Vagina (tissue), 2 donors: ENCODE measurements at regions not wholly inside any gene's neighbourhood (a gene's known extent, or its start where the extent isn't known, plus 50 kb on each side); places are given as distances from the start of the nearest gene placed in this dataset.

ENCODE experiments used
- DNase-seq, 2 donors: peaks; one replicate each; pipeline ENCODE4 v3.0.0-alpha.2; 2017; ENCODE audit errors: extremely low spot score in 2 of 2
- H3K27ac ChIP-seq: fragments of 200-600 bp; sonication (generic); one replicate; pipeline ENCODE4 v1.5.1; 2019
- H3K27me3 ChIP-seq: fragments of 200-600 bp; sonication (generic); one replicate; pipeline ENCODE4 v1.5.1; 2019
- H3K36me3 ChIP-seq, 2 donors: fragments of 200-600 bp; sonication (generic); one replicate each; pipeline ENCODE4 v1.5.1; 2017 to 2019
- H3K4me1 ChIP-seq: fragments of 200-600 bp; sonication (generic); one replicate; pipeline ENCODE4 v1.5.1; 2019
- H3K4me3 ChIP-seq, 2 donors: fragments of 200-600 bp; sonication (generic); 1 replicate in 1 of 2; 2 replicates in 1 of 2; pipeline ENCODE4 v1.5.1; 2016 to 2019
- H3K9me3 ChIP-seq: fragments of 200-600 bp; sonication (generic); one replicate; pipeline ENCODE4 v1.5.1; 2019
- POLR2A ChIP-seq, 2 donors: fragments of 450-650 bp; IDR thresholded peaks; one replicate each; pipeline ENCODE4 v1.6.1; 2017; ENCODE audit warnings: antibody characterized with exemption in 2 of 2, mild to moderate bottlenecking in 2 of 2, moderate library complexity in 2 of 2
- POLR2AphosphoS5 ChIP-seq, 2 donors: sonication (generic); formaldehyde crosslinking; IDR thresholded peaks; one replicate each; pipeline ENCODE4 v1.9.0; 2017; ENCODE audit warnings: antibody characterized with exemption in 2 of 2, mild to moderate bottlenecking in 2 of 2, low read depth in 1 of 2; ENCODE audit not compliant: insufficient read depth in 1 of 2
- intact Hi-C: fragments of 100-400 bp; cut with DNase I; formaldehyde crosslinking; loops from one replicate; pipeline ENCODE4 v1.15.1; 2023
- TF ChIP-seq, protein P1 (sequence below), 3 experiments: fragments of 450-650 bp in 2 of 3; fragments of 200-600 bp in 1 of 3; sonication (generic) in 1 of 3; IDR thresholded peaks; one replicate each; pipeline ENCODE4 v1.5.1; 2017 to 2019; ENCODE audit warnings: antibody characterized with exemption in 3 of 3, mild to moderate bottlenecking in 2 of 3, moderate library complexity in 2 of 3

DNA sequence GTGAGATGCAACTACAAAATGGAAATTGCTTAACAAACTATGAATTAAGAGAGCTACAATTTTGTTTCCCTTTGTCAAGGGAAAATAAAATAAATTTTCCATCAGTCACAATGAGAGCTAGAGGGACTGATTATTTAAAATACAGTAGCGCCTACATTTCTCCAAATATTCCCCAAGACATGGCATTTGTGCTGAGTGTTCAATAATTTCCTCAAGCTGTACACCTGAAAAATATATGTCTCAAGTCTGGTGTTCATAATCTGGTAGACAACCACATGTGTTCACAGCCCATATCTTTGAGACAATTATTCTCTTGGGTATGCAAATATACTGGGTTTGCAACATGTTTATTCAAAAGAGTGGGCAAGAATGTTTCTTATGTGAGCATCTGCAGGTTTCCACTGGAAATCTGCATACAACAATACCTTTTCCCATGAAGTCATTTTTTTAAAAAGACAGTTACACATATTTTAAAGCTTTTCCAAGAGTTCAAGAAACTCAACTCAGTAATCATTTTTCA lies 240.1 kb upstream of the VRK2 start:
- intact Hi-C loops, result no loop called here
- H3K36me3 ChIP-seq, result no peaks in the 10 kb centered on the region
- no peak for DNase-seq
- H3K4me1 ChIP-seq, result no peaks in the 10 kb centered on the region
- TF ChIP-seq, protein P1, sequence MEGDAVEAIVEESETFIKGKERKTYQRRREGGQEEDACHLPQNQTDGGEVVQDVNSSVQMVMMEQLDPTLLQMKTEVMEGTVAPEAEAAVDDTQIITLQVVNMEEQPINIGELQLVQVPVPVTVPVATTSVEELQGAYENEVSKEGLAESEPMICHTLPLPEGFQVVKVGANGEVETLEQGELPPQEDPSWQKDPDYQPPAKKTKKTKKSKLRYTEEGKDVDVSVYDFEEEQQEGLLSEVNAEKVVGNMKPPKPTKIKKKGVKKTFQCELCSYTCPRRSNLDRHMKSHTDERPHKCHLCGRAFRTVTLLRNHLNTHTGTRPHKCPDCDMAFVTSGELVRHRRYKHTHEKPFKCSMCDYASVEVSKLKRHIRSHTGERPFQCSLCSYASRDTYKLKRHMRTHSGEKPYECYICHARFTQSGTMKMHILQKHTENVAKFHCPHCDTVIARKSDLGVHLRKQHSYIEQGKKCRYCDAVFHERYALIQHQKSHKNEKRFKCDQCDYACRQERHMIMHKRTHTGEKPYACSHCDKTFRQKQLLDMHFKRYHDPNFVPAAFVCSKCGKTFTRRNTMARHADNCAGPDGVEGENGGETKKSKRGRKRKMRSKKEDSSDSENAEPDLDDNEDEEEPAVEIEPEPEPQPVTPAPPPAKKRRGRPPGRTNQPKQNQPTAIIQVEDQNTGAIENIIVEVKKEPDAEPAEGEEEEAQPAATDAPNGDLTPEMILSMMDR (IDR thresholded peaks at IDR 0.05), result no peak
- TF ChIP-seq POLR2A (IDR thresholded peaks at IDR 0.05) (no peak), POLR2AphosphoS5 (IDR thresholded peaks at IDR 0.05; ENCODE audit: insufficient read depth in 1 of 2, low read depth in 1 of 2) (no peak)
- no peaks in the 10 kb centered on the region for H3K9me3 ChIP-seq
- H3K27me3 ChIP-seq, result no peaks in the 10 kb centered on the region
- no peak overlapping the region for H3K4me3 ChIP-seq
- no peak overlapping the region for H3K27ac ChIP-seq

DNA sequence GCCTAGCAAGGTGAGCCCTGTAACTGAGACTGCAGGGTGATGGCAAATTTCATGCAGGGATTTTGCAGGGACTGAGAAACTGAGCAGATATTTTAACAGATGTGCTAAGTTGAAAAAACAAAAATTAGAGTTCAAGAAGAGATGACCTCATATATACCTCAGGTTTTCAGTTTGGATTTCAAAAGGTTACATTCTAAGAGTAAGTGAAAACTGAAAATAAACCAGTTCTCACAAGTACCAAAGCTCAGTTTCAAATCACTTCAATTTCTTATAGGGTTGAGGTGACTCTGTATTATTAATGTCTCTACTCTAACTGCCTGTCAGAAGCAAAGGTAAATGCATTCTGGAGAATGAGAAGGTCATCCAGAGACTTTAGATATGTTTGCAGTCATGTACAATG lies 237.4 kb upstream of the VRK2 start:
- intact Hi-C loops, result no loop called here
- no peaks in the 10 kb centered on the region for H3K9me3 ChIP-seq
- no peaks in the 10 kb centered on the region for H3K4me1 ChIP-seq
- H3K4me3 ChIP-seq, result no peak overlapping the region
- no peaks in the 10 kb centered on the region for H3K27me3 ChIP-seq
- no peak overlapping the region for H3K27ac ChIP-seq
- H3K36me3 ChIP-seq, result no peaks in the 10 kb centered on the region
- TF ChIP-seq POLR2A (IDR thresholded peaks at IDR 0.05) (no peak), POLR2AphosphoS5 (IDR thresholded peaks at IDR 0.05; ENCODE audit: insufficient read depth in 1 of 2, low read depth in 1 of 2) (no peak)
- TF ChIP-seq, protein P1 (IDR thresholded peaks at IDR 0.05), result no peak
- no peak for DNase-seq

- intact Hi-C loops, result no loop called here
- no peak for DNase-seq
- Histone ChIP-seq H3K9me3 (no peaks in the 10 kb centered on the region), H3K4me1 (no peaks in the 10 kb centered on the region), H3K27me3 (no peaks in the 10 kb centered on the region), H3K27ac (no peak overlapping the region), H3K4me3 (no peak overlapping the region), H3K36me3 (no peaks in the 10 kb centered on the region)
- TF ChIP-seq, protein P1 (IDR thresholded peaks at IDR 0.05), result no peak
- TF ChIP-seq POLR2AphosphoS5 (IDR thresholded peaks at IDR 0.05; ENCODE audit: insufficient read depth in 1 of 2, low read depth in 1 of 2), result no peak
- TF ChIP-seq POLR2A (IDR thresholded peaks at IDR 0.05), result no peak
Observed at GRCh38 chr2:57821088-57821487, 225.5 kb upstream of the VRK2 start.

DNA sequence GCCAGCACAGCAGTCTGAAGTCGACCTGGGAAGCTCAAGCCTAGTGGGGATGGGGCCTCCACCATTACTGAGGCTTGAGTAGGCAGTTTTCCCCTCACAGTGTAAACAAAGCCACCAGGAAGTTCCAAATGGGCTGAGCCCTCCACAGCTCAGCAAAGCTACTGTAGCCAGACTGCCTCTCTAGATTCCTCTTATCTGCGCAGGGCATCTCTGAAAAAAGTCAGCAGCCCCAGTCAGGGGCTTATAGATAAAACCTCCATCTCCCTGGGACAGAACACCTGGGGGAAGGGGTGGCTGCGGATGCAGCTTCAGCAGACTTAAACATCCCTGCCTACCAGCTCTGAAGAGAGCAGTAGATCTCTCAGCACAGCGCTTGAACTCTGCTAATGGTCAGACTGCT lies 218.4 kb upstream of the VRK2 start:
- no peak for DNase-seq
- H3K27ac ChIP-seq, result no peak overlapping the region
- TF ChIP-seq POLR2AphosphoS5 (IDR thresholded peaks at IDR 0.05; ENCODE audit: insufficient read depth in 1 of 2, low read depth in 1 of 2), result no peak
- TF ChIP-seq, protein P1 (IDR thresholded peaks at IDR 0.05), result no peak
- TF ChIP-seq POLR2A (IDR thresholded peaks at IDR 0.05), result no peak
- no peaks in the 10 kb centered on the region for H3K36me3 ChIP-seq
- H3K4me1 ChIP-seq, result no peaks in the 10 kb centered on the region
- no peaks in the 10 kb centered on the region for H3K9me3 ChIP-seq
- no peaks in the 10 kb centered on the region for H3K27me3 ChIP-seq
- H3K4me3 ChIP-seq, result no peak overlapping the region
- intact Hi-C loops, result no loop called here

- intact Hi-C loops, result no loop called here
- Histone ChIP-seq H3K4me1 (no peaks in the 10 kb centered on the region), H3K27me3 (no peaks in the 10 kb centered on the region), H3K27ac (no peak overlapping the region), H3K36me3 (no peaks in the 10 kb centered on the region), H3K9me3 (no peaks in the 10 kb centered on the region), H3K4me3 (no peak overlapping the region)
- no peak for DNase-seq
- no peak for TF ChIP-seq POLR2AphosphoS5 (IDR thresholded peaks at IDR 0.05; ENCODE audit: insufficient read depth in 1 of 2, low read depth in 1 of 2)
- TF ChIP-seq POLR2A (IDR thresholded peaks at IDR 0.05), result no peak
- TF ChIP-seq, protein P1 (IDR thresholded peaks at IDR 0.05), result no peak
Observed at GRCh38 chr2:57834666-57835065, 211.9 kb upstream of the VRK2 start.
